HEK293 (cell line): ENCODE measurements at regions not wholly inside any gene's neighbourhood (a gene's known extent, or its start where the extent isn't known, plus 50 kb on each side); places are given as distances from the start of the nearest gene placed in this dataset.

ENCODE experiments used
- AEBP2 ChIP-seq: fragments of 450-650 bp; formaldehyde crosslinking; IDR thresholded peaks from 2 replicates; pipeline ENCODE4 v1.5.1; 2016; ENCODE audit warnings: missing biosample characterization, missing genetic modification characterization, borderline replicate concordance
- BCL11B ChIP-seq: fragments of 450-650 bp; formaldehyde crosslinking; IDR thresholded peaks from 2 replicates; pipeline ENCODE4 v1.5.1; 2016; ENCODE audit warnings: low read depth, missing biosample characterization, missing genetic modification characterization
- CTCF ChIP-seq: fragments of 450-650 bp; formaldehyde crosslinking; IDR thresholded peaks from 2 replicates; pipeline ENCODE4 v1.5.1; 2016; ENCODE audit warnings: missing biosample characterization, missing genetic modification characterization
- WT1 ChIP-seq: fragments of 450-650 bp; formaldehyde crosslinking; IDR thresholded peaks from 2 replicates; pipeline ENCODE4 v1.5.1; 2016; ENCODE audit warnings: missing biosample characterization, missing genetic modification characterization
- ZNF629 ChIP-seq: fragments of 450-650 bp; formaldehyde crosslinking; IDR thresholded peaks from 2 replicates; pipeline ENCODE4 v1.5.1; 2017; ENCODE audit warnings: missing biosample characterization, missing genetic modification characterization

- no peak for TF ChIP-seq ZNF629 (tag by site-specific recombination)
- no peak for TF ChIP-seq BCL11B (tag by site-specific recombination)
- no peak for TF ChIP-seq CTCF (tag by site-specific recombination)
- no peak for TF ChIP-seq WT1 (tag by site-specific recombination)
- TF ChIP-seq AEBP2 (tag by site-specific recombination), result no peak
Observed at GRCh38 chr19:31211088-31211487, 138.1 kb downstream of the TSHZ3 start.
